CD14-positive monocyte (primary cell): ENCODE measurements at regions not wholly inside any gene's neighbourhood (a gene's known extent, or its start where the extent isn't known, plus 50 kb on each side); places are given as distances from the start of the nearest gene placed in this dataset.

Source experiments
- DNase-seq, 3 donors: peaks; one replicate each; pipeline ENCODE4 v3.0.0-alpha.2; 2011 to 2022
- H2AFZ ChIP-seq: 2 replicates; pipeline ENCODE4 v1.6.0; 2012; ENCODE audit warnings: mild to moderate bottlenecking, low read depth, low read length, inconsistent platforms; ENCODE audit not compliant: insufficient read depth, poor library complexity, severe bottlenecking
- H3K27ac ChIP-seq, 2 donors: 1 replicate in 1 of 2; 2 replicates in 1 of 2; pipeline ENCODE4 v1.5.1; 2012 to 2013; ENCODE audit warnings: low read length in 2 of 2, control low read depth in 1 of 2, inconsistent platforms in 1 of 2, low read depth in 1 of 2, mild to moderate bottlenecking in 1 of 2
- H3K27me3 ChIP-seq, 2 donors: one replicate each; pipeline versions ENCODE4 v1.6.0 to v1.6.1; 2011 to 2013; ENCODE audit warnings: low read length in 2 of 2; ENCODE audit not compliant: control insufficient read depth in 2 of 2, insufficient read depth in 2 of 2
- H3K36me3 ChIP-seq, 2 donors: replicated peaks in 1 of 2; 1 replicate in 1 of 2; 2 replicates in 1 of 2; pipeline versions ENCODE4 v1.5.1 to v1.6.1; 2012 to 2013; ENCODE audit warnings: low read length in 2 of 2, control low read depth in 1 of 2, inconsistent platforms in 1 of 2, mild to moderate bottlenecking in 1 of 2; ENCODE audit not compliant: insufficient read depth in 2 of 2, control insufficient read depth in 1 of 2
- H3K4me1 ChIP-seq, 2 donors: 1 replicate in 1 of 2; 2 replicates in 1 of 2; pipeline versions ENCODE4 v1.5.1 to v1.6.1; 2012 to 2013; ENCODE audit warnings: low read length in 2 of 2, control low read depth in 1 of 2, inconsistent platforms in 1 of 2, mild to moderate bottlenecking in 1 of 2, moderate library complexity in 1 of 2; ENCODE audit not compliant: insufficient read depth in 2 of 2, control insufficient read depth in 1 of 2
- H3K4me2 ChIP-seq: replicated peaks from 2 replicates; pipeline ENCODE3; 2012; ENCODE audit warnings: low read length, moderate library complexity, mild to moderate bottlenecking; ENCODE audit not compliant: poor library complexity, severe bottlenecking; ENCODE audit errors: extremely low read depth
- H3K4me3 ChIP-seq, 3 experiments: fragments of 200-600 bp in 1 of 3; sonication (generic) in 1 of 3; replicated peaks in 1 of 3; 1 replicate in 2 of 3; 2 replicates in 1 of 3; pipeline ENCODE4 v1.5.1; 2011 to 2013; ENCODE audit warnings: low read length in 3 of 3, mild to moderate bottlenecking in 3 of 3, control low read depth in 2 of 3, low read depth in 2 of 3, inconsistent platforms in 1 of 3, moderate library complexity in 1 of 3
- H3K79me2 ChIP-seq: 2 replicates; pipeline ENCODE4 v1.6.0; 2012; ENCODE audit warnings: mild to moderate bottlenecking, control low read depth, inconsistent platforms, low read length, moderate library complexity; ENCODE audit not compliant: insufficient read depth
- H3K9ac ChIP-seq: 2 replicates; pipeline ENCODE4 v1.6.0; 2017; ENCODE audit warnings: low read length, mild to moderate bottlenecking; ENCODE audit not compliant: insufficient read depth, poor library complexity, severe bottlenecking
- H3K9me3 ChIP-seq, 2 donors: replicated peaks in 1 of 2; 1 replicate in 1 of 2; 2 replicates in 1 of 2; pipeline versions ENCODE4 v1.5.1 to v1.6.1; 2012 to 2013; ENCODE audit warnings: low read length in 2 of 2, control low read depth in 1 of 2; ENCODE audit not compliant: control insufficient read depth in 1 of 2, insufficient read depth in 1 of 2
- H4K20me1 ChIP-seq: 2 replicates; pipeline ENCODE4 v1.6.0; 2012; ENCODE audit warnings: mild to moderate bottlenecking, low read length, control low read depth, moderate library complexity; ENCODE audit not compliant: insufficient read depth
- H3K27ac Mint-ChIP-seq, 7 donors: one replicate each; pipeline ENCODE4 v1.8.0; 2020; ENCODE audit warnings: mild to moderate bottlenecking in 7 of 7, mixed read lengths in 7 of 7, moderate library complexity in 6 of 7, inconsistent platforms in 2 of 7
- H3K27me3 Mint-ChIP-seq, 3 donors: one replicate each; pipeline ENCODE4 v1.8.0; 2021 to 2022; ENCODE audit warnings: low read depth in 3 of 3, mild to moderate bottlenecking in 3 of 3, mixed read lengths in 3 of 3, moderate library complexity in 3 of 3, inconsistent platforms in 1 of 3
- H3K36me3 Mint-ChIP-seq, 2 donors: one replicate each; pipeline ENCODE4 v1.8.0; 2020; ENCODE audit warnings: mixed read lengths in 2 of 2, inconsistent platforms in 1 of 2, mild to moderate bottlenecking in 1 of 2
- H3K4me1 Mint-ChIP-seq: one replicate; pipeline ENCODE4 v1.8.0; 2020; ENCODE audit warnings: mild to moderate bottlenecking, mixed read lengths
- H3K4me3 Mint-ChIP-seq, 2 donors: one replicate each; pipeline ENCODE4 v1.8.0; 2020; ENCODE audit warnings: mild to moderate bottlenecking in 2 of 2, mixed read lengths in 2 of 2, moderate library complexity in 1 of 2
- H3K9me3 Mint-ChIP-seq, 7 donors: one replicate each; pipeline ENCODE4 v1.8.0; 2020 to 2022; ENCODE audit warnings: mixed read lengths in 7 of 7, mild to moderate bottlenecking in 6 of 7, moderate library complexity in 6 of 7, inconsistent platforms in 2 of 7
- WGBS: methylation state at CpG from one replicate; pipeline ENCODE4 v1.1.5; 2013; ENCODE audit warnings: missing lambda C conversion rate; ENCODE audit not compliant: insufficient coverage; 5-methylcytosine and 5-hydroxymethylcytosine counted together
- intact Hi-C, 2 donors: fragments of 100-400 bp; cut with micrococcal nuclease; formaldehyde crosslinking; loops; one replicate each; pipeline versions ENCODE4 v1.15.0 to v1.15.1; 2023
- TF ChIP-seq, protein P1 (sequence below): fragments of 200-600 bp; IDR thresholded peaks from one replicate; pipeline ENCODE4 v1.8.0; 2022; ENCODE audit warnings: antibody characterized with exemption, mild to moderate bottlenecking

DNA sequence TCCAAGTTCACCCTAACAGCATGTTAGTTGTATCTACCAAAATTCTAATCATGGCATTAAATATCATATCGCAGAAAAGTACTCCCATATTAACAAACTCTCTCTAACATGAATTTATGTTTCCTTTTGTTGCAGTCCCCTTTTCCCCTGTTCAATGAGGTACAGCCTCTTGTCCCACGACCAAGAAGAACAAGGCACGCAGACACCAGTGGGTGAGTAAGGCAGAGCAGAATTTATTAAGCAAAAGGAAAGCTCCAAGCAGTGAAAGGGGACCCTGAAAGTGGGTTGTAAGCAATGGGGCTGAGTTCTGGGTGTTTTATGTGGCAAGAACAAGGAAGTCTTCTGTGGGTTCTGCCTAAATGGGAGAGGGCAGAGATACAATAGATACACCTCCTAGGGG lies 183.5 kb downstream of the LURAP1L start:
- Mint-ChIP-seq H3K4me1 (no peaks in the 10 kb centered on the region), H3K9me3 (peaks cover 0 to 23% (median 7%) of the 10 kb centered on the region in 7 donors), H3K27me3 (no peaks in the 10 kb centered on the region), H3K27ac (no peak overlapping the region), H3K36me3 (no peaks in the 10 kb centered on the region), H3K4me3 (no peak overlapping the region)
- H3K4me1 ChIP-seq = no peaks in the 10 kb centered on the region
- no peaks in the 10 kb centered on the region for H3K79me2 ChIP-seq
- no peak overlapping the region for H3K4me3 ChIP-seq
- no peaks in the 10 kb centered on the region for H3K27me3 ChIP-seq
- no peak overlapping the region for H2AFZ ChIP-seq
- H4K20me1 ChIP-seq = no peaks in the 10 kb centered on the region
- H3K27ac ChIP-seq = no peak overlapping the region
- H3K4me2 ChIP-seq = no peak overlapping the region
- intact Hi-C loops = no loop called here
- TF ChIP-seq, protein P1, sequence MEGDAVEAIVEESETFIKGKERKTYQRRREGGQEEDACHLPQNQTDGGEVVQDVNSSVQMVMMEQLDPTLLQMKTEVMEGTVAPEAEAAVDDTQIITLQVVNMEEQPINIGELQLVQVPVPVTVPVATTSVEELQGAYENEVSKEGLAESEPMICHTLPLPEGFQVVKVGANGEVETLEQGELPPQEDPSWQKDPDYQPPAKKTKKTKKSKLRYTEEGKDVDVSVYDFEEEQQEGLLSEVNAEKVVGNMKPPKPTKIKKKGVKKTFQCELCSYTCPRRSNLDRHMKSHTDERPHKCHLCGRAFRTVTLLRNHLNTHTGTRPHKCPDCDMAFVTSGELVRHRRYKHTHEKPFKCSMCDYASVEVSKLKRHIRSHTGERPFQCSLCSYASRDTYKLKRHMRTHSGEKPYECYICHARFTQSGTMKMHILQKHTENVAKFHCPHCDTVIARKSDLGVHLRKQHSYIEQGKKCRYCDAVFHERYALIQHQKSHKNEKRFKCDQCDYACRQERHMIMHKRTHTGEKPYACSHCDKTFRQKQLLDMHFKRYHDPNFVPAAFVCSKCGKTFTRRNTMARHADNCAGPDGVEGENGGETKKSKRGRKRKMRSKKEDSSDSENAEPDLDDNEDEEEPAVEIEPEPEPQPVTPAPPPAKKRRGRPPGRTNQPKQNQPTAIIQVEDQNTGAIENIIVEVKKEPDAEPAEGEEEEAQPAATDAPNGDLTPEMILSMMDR = no peak
- H3K9me3 ChIP-seq = peaks cover 7 to 11% of the 10 kb centered on the region in 2 donors
- DNase-seq = no peak
- WGBS = 71% methylated on average over 2 of the region's 3 CpGs
- no peaks in the 10 kb centered on the region for H3K36me3 ChIP-seq
- H3K9ac ChIP-seq = no peak overlapping the region

DNA sequence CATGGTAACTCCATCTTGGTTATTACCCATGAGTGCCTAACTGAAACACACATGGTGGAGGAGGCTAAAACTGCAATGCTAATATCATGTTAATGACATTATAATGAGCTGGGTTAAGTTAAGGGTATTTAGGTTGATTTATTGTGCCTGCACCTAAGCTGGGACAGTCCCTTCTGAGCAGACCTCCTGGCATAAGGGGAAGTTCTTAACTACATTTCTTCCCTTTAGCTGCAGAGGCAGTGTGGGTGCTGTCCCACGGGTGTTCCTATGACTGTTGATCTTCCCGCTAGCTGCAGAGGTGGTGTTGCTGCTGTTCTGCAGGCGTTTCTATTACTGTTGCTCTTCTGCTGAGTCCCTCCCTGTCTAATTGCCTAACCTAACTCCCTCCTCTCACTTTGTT lies 183.9 kb downstream of the LURAP1L start:
- WGBS = no CpG with 5 or more reads among the region's 3 CpGs
- intact Hi-C loops = no loop called here
- no peak overlapping the region for H3K27ac Mint-ChIP-seq
- H3K79me2 ChIP-seq = no peaks in the 10 kb centered on the region
- no peak overlapping the region for H3K27ac ChIP-seq
- no peaks in the 10 kb centered on the region for H3K4me1 Mint-ChIP-seq
- H3K27me3 ChIP-seq = no peaks in the 10 kb centered on the region
- no peak overlapping the region for H3K4me2 ChIP-seq
- no peaks in the 10 kb centered on the region for H3K36me3 Mint-ChIP-seq
- H2AFZ ChIP-seq = no peak overlapping the region
- no peaks in the 10 kb centered on the region for H3K4me1 ChIP-seq
- H3K9me3 ChIP-seq = peaks cover 7 to 11% of the 10 kb centered on the region in 2 donors
- no peaks in the 10 kb centered on the region for H3K27me3 Mint-ChIP-seq
- H3K4me3 Mint-ChIP-seq = no peak overlapping the region
- H3K9me3 Mint-ChIP-seq = peaks cover 0 to 23% (median 7%) of the 10 kb centered on the region in 7 donors
- TF ChIP-seq, protein P1 = no peak
- H3K4me3 ChIP-seq = no peak overlapping the region
- DNase-seq = no peak
- no peak overlapping the region for H3K9ac ChIP-seq
- H3K36me3 ChIP-seq = no peaks in the 10 kb centered on the region
- H4K20me1 ChIP-seq = no peaks in the 10 kb centered on the region
